Erythroblast (primary cell): ENCODE measurements at regions not wholly inside any gene's neighbourhood (a gene's known extent, or its start where the extent isn't known, plus 50 kb on each side); places are given as distances from the start of the nearest gene placed in this dataset.

Experiments
- GATA1 ChIP-seq: IDR thresholded peaks from 2 replicates; pipeline ENCODE4 v1.6.1; 2011; ENCODE audit warnings: low read depth, mild to moderate bottlenecking, control low read depth, low read length, moderate library complexity
- POLR2A ChIP-seq: IDR thresholded peaks from 2 replicates; pipeline ENCODE4 v1.6.1; 2011; ENCODE audit warnings: mild to moderate bottlenecking, low read length

DNA sequence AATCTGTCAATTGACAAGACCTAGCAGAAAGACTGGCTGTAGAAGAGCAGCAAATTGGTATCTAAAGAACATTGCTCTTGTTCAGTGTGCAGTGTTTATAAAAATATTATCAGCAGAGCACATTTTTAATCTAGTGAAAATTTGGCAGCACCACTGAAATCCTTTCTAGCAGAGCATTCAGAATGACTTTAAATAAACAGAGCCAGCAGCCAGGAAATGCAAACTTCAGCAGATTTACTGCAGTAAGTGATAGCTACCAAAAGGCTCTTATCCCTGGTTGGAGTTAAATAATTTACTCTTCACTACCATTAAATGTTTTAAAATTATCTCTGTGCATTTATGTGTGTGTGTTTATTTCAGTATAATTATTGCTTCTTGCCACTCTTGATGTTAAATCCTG lies 590.9 kb upstream of the CITED2 start:
- TF ChIP-seq POLR2A: no peak
- TF ChIP-seq GATA1: no peak
